ENCODE measurements at regions not wholly inside any gene's neighbourhood (a gene's known extent, or its start where the extent isn't known, plus 50 kb on each side); places are given as distances from the start of the nearest gene placed in this dataset.

GRCh38 chr6:133583907-133584427, 304.9 kb upstream of the TCF21 start:
- Mint-ChIP-seq H3K4me3 (no peak overlapping the region), H3K4me1 (no peaks in the 10 kb centered on the region), H3K9me3 (peaks cover 0 to 13% (median 2%) of the 10 kb centered on the region in 7 donors), H3K36me3 (no peaks in the 10 kb centered on the region), H3K27ac (no peak overlapping the region), H3K27me3 (no peaks in the 10 kb centered on the region)
- Histone ChIP-seq H3K4me3 (ENCODE audit: low read depth, low read length) (no peak overlapping the region), H3K9me3 (ENCODE audit: control insufficient read depth in 2 of 2, low read length in 2 of 2) (no peaks in the 10 kb centered on the region), H3K27ac (ENCODE audit: insufficient read depth, low read length, poor library complexity, severe bottlenecking) (no peak overlapping the region), H3K36me3 (ENCODE audit: control insufficient read depth, insufficient read depth, low read length) (no peaks in the 10 kb centered on the region), H3K4me1 (ENCODE audit: control insufficient read depth, insufficient read depth, low read length, poor library complexity, severe bottlenecking) (no peaks in the 10 kb centered on the region), H3K27me3 (ENCODE audit: control insufficient read depth, insufficient read depth, low read length) (no peaks in the 10 kb centered on the region)
- ATAC-seq (ENCODE audit: low read depth in 2 of 2) = no peak
- DNase-seq = no peak

- no peak overlapping the region for H3K4me3 ChIP-seq (ENCODE audit: low read depth, low read length)
- no peaks in the 10 kb centered on the region for H3K27me3 ChIP-seq (ENCODE audit: control insufficient read depth, insufficient read depth, low read length)
- no peak overlapping the region for H3K27ac Mint-ChIP-seq
- no peaks in the 10 kb centered on the region for H3K4me1 ChIP-seq (ENCODE audit: control insufficient read depth, insufficient read depth, low read length, poor library complexity, severe bottlenecking)
- H3K9me3 Mint-ChIP-seq = peaks cover 0 to 9% (median 2%) of the 10 kb centered on the region in 7 donors
- ATAC-seq (ENCODE audit: low read depth in 2 of 2) (no peak), DNase-seq (no peak)
- H3K4me1 Mint-ChIP-seq = no peaks in the 10 kb centered on the region
- H3K27me3 Mint-ChIP-seq = no peaks in the 10 kb centered on the region
- no peaks in the 10 kb centered on the region for H3K36me3 Mint-ChIP-seq
- no peaks in the 10 kb centered on the region for H3K9me3 ChIP-seq (ENCODE audit: control insufficient read depth in 2 of 2, low read length in 2 of 2)
- no peaks in the 10 kb centered on the region for H3K36me3 ChIP-seq (ENCODE audit: control insufficient read depth, insufficient read depth, low read length)
- no peak overlapping the region for H3K27ac ChIP-seq (ENCODE audit: insufficient read depth, low read length, poor library complexity, severe bottlenecking)
- H3K4me3 Mint-ChIP-seq = no peak overlapping the region
Measured at GRCh38 chr6:133584823-133585222, 304.1 kb upstream of the TCF21 start.

- H3K27ac ChIP-seq (ENCODE audit: insufficient read depth, low read length, poor library complexity, severe bottlenecking) = no peak overlapping the region
- Mint-ChIP-seq H3K9me3 (peaks cover 0 to 8% (median 2%) of the 10 kb centered on the region in 7 donors), H3K36me3 (no peaks in the 10 kb centered on the region), H3K27me3 (no peaks in the 10 kb centered on the region), H3K27ac (no peak overlapping the region), H3K4me3 (no peak overlapping the region), H3K4me1 (no peaks in the 10 kb centered on the region)
- H3K4me1 ChIP-seq (ENCODE audit: control insufficient read depth, insufficient read depth, low read length, poor library complexity, severe bottlenecking) = no peaks in the 10 kb centered on the region
- DNase-seq (no peak), ATAC-seq (ENCODE audit: low read depth in 2 of 2) (no peak)
- H3K4me3 ChIP-seq (ENCODE audit: low read depth, low read length) = no peak overlapping the region
- no peaks in the 10 kb centered on the region for H3K27me3 ChIP-seq (ENCODE audit: control insufficient read depth, insufficient read depth, low read length)
- no peaks in the 10 kb centered on the region for H3K9me3 ChIP-seq (ENCODE audit: control insufficient read depth in 2 of 2, low read length in 2 of 2)
- H3K36me3 ChIP-seq (ENCODE audit: control insufficient read depth, insufficient read depth, low read length) = no peaks in the 10 kb centered on the region
Measured at GRCh38 chr6:133585978-133586377, 302.9 kb upstream of the TCF21 start.

- no peak for DNase-seq
- no peaks in the 10 kb centered on the region for H3K36me3 Mint-ChIP-seq
Measured at GRCh38 chr6:133587546-133588160, 301.3 kb upstream of the TCF21 start.

GRCh38 chr6:133590196-133590595, 298.7 kb upstream of the TCF21 start:
- no peaks in the 10 kb centered on the region for H3K27me3 Mint-ChIP-seq
- ATAC-seq (ENCODE audit: low read depth in 2 of 2) (no peak), DNase-seq (no peak)
- no peaks in the 10 kb centered on the region for H3K36me3 Mint-ChIP-seq
- no peak overlapping the region for H3K4me3 Mint-ChIP-seq
- H3K4me1 Mint-ChIP-seq = no peaks in the 10 kb centered on the region
- no peaks in the 10 kb centered on the region for H3K36me3 ChIP-seq (ENCODE audit: control insufficient read depth, insufficient read depth, low read length)
- no peak overlapping the region for H3K27ac ChIP-seq (ENCODE audit: insufficient read depth, low read length, poor library complexity, severe bottlenecking)
- no peak overlapping the region for H3K4me3 ChIP-seq (ENCODE audit: low read depth, low read length)
- H3K27me3 ChIP-seq (ENCODE audit: control insufficient read depth, insufficient read depth, low read length) = no peaks in the 10 kb centered on the region
- peaks cover 0 to 1% (median 0%) of the 10 kb centered on the region in 7 donors for H3K9me3 Mint-ChIP-seq
- H3K4me1 ChIP-seq (ENCODE audit: control insufficient read depth, insufficient read depth, low read length, poor library complexity, severe bottlenecking) = no peaks in the 10 kb centered on the region
- no peak overlapping the region for H3K27ac Mint-ChIP-seq
- H3K9me3 ChIP-seq (ENCODE audit: control insufficient read depth in 2 of 2, low read length in 2 of 2) = no peaks in the 10 kb centered on the region

More at GRCh38 chr6:133587546-133588160, 301.3 kb upstream of the TCF21 start:
- no peak for ATAC-seq (ENCODE audit: low read depth in 2 of 2)
- H3K4me1 Mint-ChIP-seq = no peaks in the 10 kb centered on the region
- no peak overlapping the region for H3K27ac Mint-ChIP-seq
- Histone ChIP-seq H3K27me3 (ENCODE audit: control insufficient read depth, insufficient read depth, low read length) (no peaks in the 10 kb centered on the region), H3K4me1 (ENCODE audit: control insufficient read depth, insufficient read depth, low read length, poor library complexity, severe bottlenecking) (no peaks in the 10 kb centered on the region), H3K27ac (ENCODE audit: insufficient read depth, low read length, poor library complexity, severe bottlenecking) (no peak overlapping the region), H3K4me3 (ENCODE audit: low read depth, low read length) (no peak overlapping the region), H3K9me3 (ENCODE audit: control insufficient read depth in 2 of 2, low read length in 2 of 2) (no peaks in the 10 kb centered on the region), H3K36me3 (ENCODE audit: control insufficient read depth, insufficient read depth, low read length) (no peaks in the 10 kb centered on the region)
- H3K9me3 Mint-ChIP-seq = peaks cover 0 to 5% (median 2%) of the 10 kb centered on the region in 7 donors
- H3K27me3 Mint-ChIP-seq = no peaks in the 10 kb centered on the region
- H3K4me3 Mint-ChIP-seq = no peak overlapping the region

GRCh38 chr6:133590814-133591213, 298.1 kb upstream of the TCF21 start:
- Histone ChIP-seq H3K9me3 (ENCODE audit: control insufficient read depth in 2 of 2, low read length in 2 of 2) (no peaks in the 10 kb centered on the region), H3K27me3 (ENCODE audit: control insufficient read depth, insufficient read depth, low read length) (no peaks in the 10 kb centered on the region), H3K27ac (ENCODE audit: insufficient read depth, low read length, poor library complexity, severe bottlenecking) (no peak overlapping the region), H3K4me3 (ENCODE audit: low read depth, low read length) (no peak overlapping the region), H3K4me1 (ENCODE audit: control insufficient read depth, insufficient read depth, low read length, poor library complexity, severe bottlenecking) (no peaks in the 10 kb centered on the region), H3K36me3 (ENCODE audit: control insufficient read depth, insufficient read depth, low read length) (no peaks in the 10 kb centered on the region)
- H3K9me3 Mint-ChIP-seq = no peaks in the 10 kb centered on the region
- no peaks in the 10 kb centered on the region for H3K4me1 Mint-ChIP-seq
- H3K27me3 Mint-ChIP-seq = no peaks in the 10 kb centered on the region
- no peak overlapping the region for H3K4me3 Mint-ChIP-seq
- DNase-seq (no peak), ATAC-seq (ENCODE audit: low read depth in 2 of 2) (no peak)
- H3K36me3 Mint-ChIP-seq = no peaks in the 10 kb centered on the region
- no peak overlapping the region for H3K27ac Mint-ChIP-seq

- no peak overlapping the region for H3K4me3 Mint-ChIP-seq
- Histone ChIP-seq H3K36me3 (ENCODE audit: control insufficient read depth, insufficient read depth, low read length) (no peaks in the 10 kb centered on the region), H3K4me3 (ENCODE audit: low read depth, low read length) (no peak overlapping the region), H3K4me1 (ENCODE audit: control insufficient read depth, insufficient read depth, low read length, poor library complexity, severe bottlenecking) (no peaks in the 10 kb centered on the region), H3K27me3 (ENCODE audit: control insufficient read depth, insufficient read depth, low read length) (no peaks in the 10 kb centered on the region), H3K27ac (ENCODE audit: insufficient read depth, low read length, poor library complexity, severe bottlenecking) (no peak overlapping the region), H3K9me3 (ENCODE audit: control insufficient read depth in 2 of 2, low read length in 2 of 2) (no peaks in the 10 kb centered on the region)
- ATAC-seq (ENCODE audit: low read depth in 2 of 2) = no peak
- H3K4me1 Mint-ChIP-seq = no peaks in the 10 kb centered on the region
- H3K27ac Mint-ChIP-seq = no peak overlapping the region
- no peaks in the 10 kb centered on the region for H3K9me3 Mint-ChIP-seq
- H3K36me3 Mint-ChIP-seq = no peaks in the 10 kb centered on the region
- H3K27me3 Mint-ChIP-seq = no peaks in the 10 kb centered on the region
- no peak for DNase-seq
Measured at GRCh38 chr6:133591275-133591674, 297.6 kb upstream of the TCF21 start.

GRCh38 chr6:133594652-133595110, 294.2 kb upstream of the TCF21 start:
- H3K27ac ChIP-seq (ENCODE audit: insufficient read depth, low read length, poor library complexity, severe bottlenecking) = no peak overlapping the region
- H3K36me3 Mint-ChIP-seq = no peaks in the 10 kb centered on the region
- H3K27me3 Mint-ChIP-seq = no peaks in the 10 kb centered on the region
- H3K9me3 ChIP-seq (ENCODE audit: control insufficient read depth in 2 of 2, low read length in 2 of 2) = no peaks in the 10 kb centered on the region
- no peaks in the 10 kb centered on the region for H3K27me3 ChIP-seq (ENCODE audit: control insufficient read depth, insufficient read depth, low read length)
- H3K4me3 Mint-ChIP-seq = no peak overlapping the region
- DNase-seq (no peak), ATAC-seq (ENCODE audit: low read depth in 2 of 2) (no peak)
- H3K4me3 ChIP-seq (ENCODE audit: low read depth, low read length) = no peak overlapping the region
- H3K27ac Mint-ChIP-seq = no peak overlapping the region
- no peaks in the 10 kb centered on the region for H3K9me3 Mint-ChIP-seq
- H3K4me1 ChIP-seq (ENCODE audit: control insufficient read depth, insufficient read depth, low read length, poor library complexity, severe bottlenecking) = no peaks in the 10 kb centered on the region
- no peaks in the 10 kb centered on the region for H3K36me3 ChIP-seq (ENCODE audit: control insufficient read depth, insufficient read depth, low read length)
- H3K4me1 Mint-ChIP-seq = no peaks in the 10 kb centered on the region
